RWPE1 (cell line): ENCODE measurements at regions not wholly inside any gene's neighbourhood (a gene's known extent, or its start where the extent isn't known, plus 50 kb on each side); places are given as distances from the start of the nearest gene placed in this dataset.
A peak's percentile ranks its signal among the peaks of the same experiment; 100 is the strongest.

ENCODE experiments used
- CTCF ChIA-PET: fragments of 350-600 bp; sonication (Branson Sonifier 250); formaldehyde crosslinking; extraction: SDS; loops from one replicate; lab custom pipeline; 2021; lab: Yijun Ruan, JAX
- POLR2A ChIA-PET: fragments of 400-600 bp; formaldehyde crosslinking; extraction: SDS; loops from one replicate; lab custom pipeline; 2020; ENCODE audit warnings: antibody characterized with exemption; ENCODE audit not compliant: low non-redundant PET; lab: Yijun Ruan, JAX
- DNase-seq: peaks from one replicate; pipeline ENCODE4 v3.0.0; 2012; ENCODE audit warnings: low spot score
- H3K27ac ChIP-seq: fragments of 450-650 bp; 2 replicates; pipeline ENCODE4 v1.5.1; 2017
- CTCF ChIP-seq: fragments of 450-650 bp; conservative IDR thresholded peaks from 2 replicates; pipeline ENCODE4 v1.5.1; 2017; ENCODE audit warnings: low read depth, mild to moderate bottlenecking

GRCh38 chr7:80082213-80082612, 52.4 kb upstream of the GNAI1 start:
- no peak for TF ChIP-seq CTCF
- ChIA-PET CTCF (interaction anchor here (0.7 kb wide), 1 partner anchor 14 kb away, joined by 3 read pairs; no protein-coding TSS in a partner anchor), POLR2A (no interaction called here)
- no peak overlapping the region for H3K27ac ChIP-seq
- no peak for DNase-seq

- DNase-seq = no peak
- H3K27ac ChIP-seq = no peak overlapping the region
- ChIA-PET POLR2A (interaction anchor here (0.6 kb wide), 1 partner anchor 26 kb away, joined by 3 read pairs; no protein-coding TSS in a partner anchor), CTCF (interaction anchor here (0.6 to 1.2 kb wide), 3 partner anchors 10 to 316 kb away, joined by 3 to 5 read pairs (median 3); no protein-coding TSS in a partner anchor)
- no peak for TF ChIP-seq CTCF
Measured at GRCh38 chr7:80078886-80079285, 55.7 kb upstream of the GNAI1 start.

- no peak for TF ChIP-seq CTCF
- ChIA-PET POLR2A (no interaction called here), CTCF (interaction anchor here (0.6 to 1.2 kb wide), 5 partner anchors 11 to 574 kb away, joined by 3 to 5 read pairs (median 3); no protein-coding TSS in a partner anchor)
- peak; percentile 23 for DNase-seq
- no peak overlapping the region for H3K27ac ChIP-seq
Measured at GRCh38 chr7:80078159-80078731, 56.4 kb upstream of the GNAI1 start.

- POLR2A ChIA-PET = no interaction called here
- no peak for TF ChIP-seq CTCF
- no peak for DNase-seq
- H3K27ac ChIP-seq = no peak overlapping the region
- CTCF ChIA-PET = no interaction called here
Measured at GRCh38 chr7:80070391-80070790, 64.2 kb upstream of the GNAI1 start.

- ChIA-PET POLR2A (no interaction called here), CTCF (no interaction called here)
- no peak for TF ChIP-seq CTCF
- no peak for DNase-seq
- no peak overlapping the region for H3K27ac ChIP-seq
Measured at GRCh38 chr7:80066639-80067038, 68.0 kb upstream of the GNAI1 start.

- no peak overlapping the region for H3K27ac ChIP-seq
- ChIA-PET CTCF (no interaction called here), POLR2A (no interaction called here)
Measured at GRCh38 chr7:80063834-80064233, 70.8 kb upstream of the GNAI1 start.

More at GRCh38 chr7:80063834-80064233, 70.8 kb upstream of the GNAI1 start:
- no peak for DNase-seq
- TF ChIP-seq CTCF = no peak
